22Rv1 (cell line): ENCODE measurements at regions not wholly inside any gene's neighbourhood (a gene's known extent, or its start where the extent isn't known, plus 50 kb on each side); places are given as distances from the start of the nearest gene placed in this dataset.

Experiments used
- ZFX ChIP-seq: fragments of 450-650 bp; IDR thresholded peaks from 2 replicates; pipeline ENCODE4 v1.6.1; 2017; ENCODE audit warnings: antibody characterized with exemption, borderline replicate concordance
- TF ChIP-seq, protein P1 (sequence below): fragments of 450-650 bp; IDR thresholded peaks from 2 replicates; pipeline ENCODE4 v1.5.1; 2017; ENCODE audit warnings: mild to moderate bottlenecking

DNA sequence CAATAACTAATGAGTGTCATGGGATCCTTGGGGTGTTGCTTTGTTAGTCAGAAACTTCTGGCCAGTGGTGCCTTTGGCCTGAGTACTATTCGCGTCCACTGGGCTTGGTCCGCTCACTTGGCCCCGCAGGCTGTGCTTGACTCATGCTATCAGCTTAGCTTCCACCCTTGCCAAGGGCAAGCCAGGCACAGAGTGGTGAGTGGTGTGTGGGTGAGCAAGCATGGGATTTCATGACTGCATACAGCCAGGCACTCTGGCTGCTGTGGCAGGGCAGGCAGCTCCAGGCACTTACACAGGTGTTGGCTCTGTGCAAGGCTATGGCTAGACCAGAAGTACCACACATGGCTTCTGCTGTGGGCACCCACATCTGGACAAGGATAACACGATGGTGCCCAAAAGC is 1026.3 kb downstream of the PCDH19 start:
- TF ChIP-seq, protein P1, sequence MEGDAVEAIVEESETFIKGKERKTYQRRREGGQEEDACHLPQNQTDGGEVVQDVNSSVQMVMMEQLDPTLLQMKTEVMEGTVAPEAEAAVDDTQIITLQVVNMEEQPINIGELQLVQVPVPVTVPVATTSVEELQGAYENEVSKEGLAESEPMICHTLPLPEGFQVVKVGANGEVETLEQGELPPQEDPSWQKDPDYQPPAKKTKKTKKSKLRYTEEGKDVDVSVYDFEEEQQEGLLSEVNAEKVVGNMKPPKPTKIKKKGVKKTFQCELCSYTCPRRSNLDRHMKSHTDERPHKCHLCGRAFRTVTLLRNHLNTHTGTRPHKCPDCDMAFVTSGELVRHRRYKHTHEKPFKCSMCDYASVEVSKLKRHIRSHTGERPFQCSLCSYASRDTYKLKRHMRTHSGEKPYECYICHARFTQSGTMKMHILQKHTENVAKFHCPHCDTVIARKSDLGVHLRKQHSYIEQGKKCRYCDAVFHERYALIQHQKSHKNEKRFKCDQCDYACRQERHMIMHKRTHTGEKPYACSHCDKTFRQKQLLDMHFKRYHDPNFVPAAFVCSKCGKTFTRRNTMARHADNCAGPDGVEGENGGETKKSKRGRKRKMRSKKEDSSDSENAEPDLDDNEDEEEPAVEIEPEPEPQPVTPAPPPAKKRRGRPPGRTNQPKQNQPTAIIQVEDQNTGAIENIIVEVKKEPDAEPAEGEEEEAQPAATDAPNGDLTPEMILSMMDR, result no peak
- no peak for TF ChIP-seq ZFX
